Esophagus squamous epithelium (tissue), 5 donors: ENCODE measurements at regions not wholly inside any gene's neighbourhood (a gene's known extent, or its start where the extent isn't known, plus 50 kb on each side); places are given as distances from the start of the nearest gene placed in this dataset.
"Not testable (repeated sequence)": the region's sequence is repeated elsewhere in the genome, so short reads cannot be mapped to it uniquely, and the experiment has no call there.

ENCODE experiments used
- DNase-seq: peaks from one replicate; lab custom pipeline; 2025; lab: John Stamatoyannopoulos, UW
- H3K27ac ChIP-seq, 4 donors: fragments of 200-600 bp; sonication (generic); one replicate each; pipeline ENCODE4 v1.5.1; 2016 to 2019; ENCODE audit warnings: mild to moderate bottlenecking in 1 of 4
- H3K27me3 ChIP-seq, 4 donors: fragments of 200-600 bp; sonication (generic); 1 replicate in 3 of 4; 2 replicates in 1 of 4; pipeline versions ENCODE4 v1.5.1 to v1.6.0; 2017 to 2021; ENCODE audit warnings: antibody characterized with exemption in 1 of 4
- H3K36me3 ChIP-seq, 3 donors: fragments of 200-600 bp; sonication (generic); one replicate each; pipeline ENCODE4 v1.5.1; 2016 to 2019
- H3K4me1 ChIP-seq, 3 donors: fragments of 200-600 bp; sonication (generic); one replicate each; pipeline ENCODE4 v1.5.1; 2017 to 2019
- H3K4me3 ChIP-seq, 4 donors: fragments of 200-600 bp; sonication (generic); 1 replicate in 3 of 4; 2 replicates in 1 of 4; pipeline ENCODE4 v1.5.1; 2016 to 2019; ENCODE audit warnings: mild to moderate bottlenecking in 2 of 4, moderate library complexity in 1 of 4
- H3K9me3 ChIP-seq, 3 donors: fragments of 200-600 bp; sonication (generic); one replicate each; pipeline ENCODE4 v1.5.1; 2016 to 2019
- POLR2A ChIP-seq, 4 donors: fragments of 450-650 bp; IDR thresholded peaks; one replicate each; pipeline ENCODE4 v1.6.1; 2017; ENCODE audit warnings: antibody characterized with exemption in 4 of 4, mild to moderate bottlenecking in 4 of 4, moderate library complexity in 3 of 4
- WGBS, 2 donors: methylation state at CpG; one replicate each; pipeline ENCODE4 v1.1.5; 2018; 5-methylcytosine and 5-hydroxymethylcytosine counted together
- intact Hi-C: fragments of 100-400 bp; cut with DNase I; formaldehyde crosslinking; loops from one replicate; pipeline ENCODE4 v1.15.0; 2022
- TF ChIP-seq, protein P1 (sequence below), 6 experiments: fragments of 450-650 bp in 4 of 6; fragments of 200-600 bp in 2 of 6; sonication (generic) in 2 of 6; IDR thresholded peaks; one replicate each; pipeline ENCODE4 v1.5.1; 2016 to 2019; ENCODE audit warnings: antibody characterized with exemption in 6 of 6, mild to moderate bottlenecking in 4 of 6, moderate library complexity in 4 of 6
- donor health status: DM: yes; HTN: yes; CAD: no.

DNA sequence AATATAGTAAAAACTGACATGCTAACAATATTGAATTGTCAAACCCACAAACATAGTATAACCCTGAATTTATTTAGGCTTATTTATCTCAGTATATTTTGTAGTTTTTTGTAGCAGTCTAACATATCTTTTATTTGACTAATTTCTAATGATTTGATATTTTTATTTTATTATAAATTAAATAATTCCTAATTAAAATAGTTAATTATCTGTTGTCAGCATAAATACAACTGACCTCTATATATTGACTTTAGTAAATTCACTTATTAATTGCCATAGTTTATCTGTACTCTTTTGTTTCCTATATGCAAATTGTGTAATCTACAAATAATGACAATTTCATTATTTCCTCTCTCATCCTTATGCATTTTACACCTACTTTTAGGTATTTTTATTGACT, 215.1 kb upstream of the KIF2A start:
- no peak for DNase-seq
- intact Hi-C loops = no loop called here
- no peaks in the 10 kb centered on the region for H3K9me3 ChIP-seq

DNA sequence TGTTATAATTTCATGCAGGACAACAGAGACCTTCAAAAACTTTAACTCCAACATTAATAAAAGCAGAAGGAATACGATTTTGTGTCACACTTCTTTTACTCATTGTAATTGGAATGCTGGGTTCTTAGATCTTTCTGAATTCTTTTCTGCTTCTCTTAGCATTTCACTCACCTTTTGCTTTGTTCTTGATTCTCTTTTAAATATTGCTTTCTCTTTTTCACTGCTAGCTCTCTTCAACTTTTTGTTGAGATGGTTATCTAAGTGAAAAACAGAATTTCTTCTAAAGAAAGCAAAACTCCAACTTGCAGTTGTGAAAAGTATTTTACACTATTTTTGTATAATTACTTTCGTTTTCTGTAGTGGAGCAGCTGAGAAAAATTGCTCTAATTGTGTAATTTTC, 212.6 kb upstream of the KIF2A start:
- intact Hi-C loops = no loop called here
- H3K27ac ChIP-seq = no peak overlapping the region
- WGBS, 2 donors = 20 to 26% methylated on average over 2 of the region's 2 CpGs

More for the DNA sequence above, 215.1 kb upstream of the KIF2A start:
- Histone ChIP-seq H3K4me3 (no peak overlapping the region), H3K4me1 (peaks cover 0 to 8% (median 5%) of the 10 kb centered on the region in 3 donors), H3K27me3 (no peaks in the 10 kb centered on the region), H3K27ac (no peak overlapping the region), H3K36me3 (no peaks in the 10 kb centered on the region)
- no peak for TF ChIP-seq POLR2A (IDR thresholded peaks at IDR 0.05)
- TF ChIP-seq, protein P1, sequence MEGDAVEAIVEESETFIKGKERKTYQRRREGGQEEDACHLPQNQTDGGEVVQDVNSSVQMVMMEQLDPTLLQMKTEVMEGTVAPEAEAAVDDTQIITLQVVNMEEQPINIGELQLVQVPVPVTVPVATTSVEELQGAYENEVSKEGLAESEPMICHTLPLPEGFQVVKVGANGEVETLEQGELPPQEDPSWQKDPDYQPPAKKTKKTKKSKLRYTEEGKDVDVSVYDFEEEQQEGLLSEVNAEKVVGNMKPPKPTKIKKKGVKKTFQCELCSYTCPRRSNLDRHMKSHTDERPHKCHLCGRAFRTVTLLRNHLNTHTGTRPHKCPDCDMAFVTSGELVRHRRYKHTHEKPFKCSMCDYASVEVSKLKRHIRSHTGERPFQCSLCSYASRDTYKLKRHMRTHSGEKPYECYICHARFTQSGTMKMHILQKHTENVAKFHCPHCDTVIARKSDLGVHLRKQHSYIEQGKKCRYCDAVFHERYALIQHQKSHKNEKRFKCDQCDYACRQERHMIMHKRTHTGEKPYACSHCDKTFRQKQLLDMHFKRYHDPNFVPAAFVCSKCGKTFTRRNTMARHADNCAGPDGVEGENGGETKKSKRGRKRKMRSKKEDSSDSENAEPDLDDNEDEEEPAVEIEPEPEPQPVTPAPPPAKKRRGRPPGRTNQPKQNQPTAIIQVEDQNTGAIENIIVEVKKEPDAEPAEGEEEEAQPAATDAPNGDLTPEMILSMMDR (IDR thresholded peaks at IDR 0.05) = no peak

DNA sequence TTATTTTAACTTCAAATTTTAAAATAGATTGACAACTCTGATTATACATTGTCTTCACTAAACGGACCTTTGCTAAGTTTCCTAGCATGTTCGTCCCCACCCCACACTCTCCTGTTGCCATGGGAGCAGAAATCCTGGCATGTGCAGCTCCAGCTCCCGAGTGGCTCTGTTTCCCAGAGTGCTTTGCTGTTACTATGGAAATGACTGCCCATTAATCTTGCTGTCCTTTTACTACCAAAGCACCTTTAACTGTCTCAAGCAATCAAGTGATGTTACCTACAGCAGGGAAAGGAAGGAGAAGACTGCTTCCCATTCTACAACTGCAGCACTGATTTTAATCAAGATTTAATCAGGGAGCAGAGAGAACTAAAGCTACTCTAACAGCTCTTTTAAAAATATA, 212.0 kb upstream of the KIF2A start:
- no peak for DNase-seq
- intact Hi-C loops = no loop called here
- Histone ChIP-seq H3K27ac (no peak overlapping the region), H3K36me3 (no peaks in the 10 kb centered on the region), H3K4me1 (peaks cover 0 to 8% (median 5%) of the 10 kb centered on the region in 3 donors), H3K9me3 (no peaks in the 10 kb centered on the region), H3K4me3 (peak overlapping the region in 1 of 4 donors; percentile 39), H3K27me3 (no peaks in the 10 kb centered on the region)
- TF ChIP-seq, protein P1 (IDR thresholded peaks at IDR 0.05) = no peak
- TF ChIP-seq POLR2A (IDR thresholded peaks at IDR 0.05) = no peak
- 0 to 2% methylated on average over 3 of the region's 3 CpGs for WGBS, 2 donors

More for the DNA sequence above, 212.6 kb upstream of the KIF2A start:
- TF ChIP-seq POLR2A (IDR thresholded peaks at IDR 0.05) = no peak
- TF ChIP-seq, protein P1 (IDR thresholded peaks at IDR 0.05) = no peak
- Histone ChIP-seq H3K4me3 (peak overlapping the region in 1 of 4 donors; percentile 39), H3K4me1 (peaks cover 0 to 8% (median 5%) of the 10 kb centered on the region in 3 donors), H3K36me3 (no peaks in the 10 kb centered on the region), H3K9me3 (no peaks in the 10 kb centered on the region), H3K27me3 (no peaks in the 10 kb centered on the region)
- no peak for DNase-seq

DNA sequence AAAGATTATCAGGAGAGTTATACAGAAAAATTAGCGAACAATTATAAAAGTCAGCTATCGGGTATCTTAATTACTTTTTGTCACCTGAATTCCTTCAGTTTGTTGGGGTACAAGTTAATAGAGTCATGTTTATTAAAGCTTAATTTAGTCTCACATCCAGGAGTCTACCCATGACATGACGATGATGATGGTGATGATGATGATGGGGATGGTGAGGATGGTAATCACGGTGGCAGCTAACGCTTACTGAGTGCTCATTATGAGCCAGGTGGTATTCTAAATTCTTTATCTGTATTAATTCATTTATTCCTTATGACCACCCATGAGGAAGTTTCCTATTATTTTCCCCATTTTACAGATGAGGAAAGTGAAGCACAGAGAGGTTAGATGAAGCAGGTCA, 208.6 kb upstream of the KIF2A start:
- Histone ChIP-seq H3K27me3 (no peaks in the 10 kb centered on the region), H3K4me3 (no peak overlapping the region), H3K36me3 (no peaks in the 10 kb centered on the region), H3K27ac (no peak overlapping the region), H3K9me3 (no peaks in the 10 kb centered on the region), H3K4me1 (peaks cover 0 to 12% (median 5%) of the 10 kb centered on the region in 3 donors)
- intact Hi-C loops = no loop called here
- DNase-seq = no peak
- TF ChIP-seq, protein P1 (IDR thresholded peaks at IDR 0.05) = no peak
- TF ChIP-seq POLR2A (IDR thresholded peaks at IDR 0.05) = no peak
- 95% methylated on average over 5 of the region's 5 CpGs for WGBS, 2 donors

DNA sequence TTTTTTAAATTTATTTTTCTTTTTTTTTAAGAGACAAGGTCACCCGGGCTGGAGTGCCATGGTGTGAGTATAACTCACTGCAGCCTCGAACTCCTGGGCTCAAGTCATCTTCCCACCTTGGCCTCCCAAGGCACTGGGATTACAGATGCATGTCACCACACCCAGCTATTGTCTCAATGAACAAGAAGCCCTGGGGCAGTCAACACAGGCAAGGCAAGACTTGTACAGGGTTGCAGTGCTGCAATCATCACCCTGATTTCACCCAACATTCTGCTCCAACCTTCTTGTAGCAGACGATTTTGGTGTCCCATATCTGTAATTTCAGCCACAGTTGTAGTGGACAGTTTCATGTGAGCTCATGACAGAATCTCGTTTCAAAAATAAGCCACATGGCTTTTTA, 205.8 kb upstream of the KIF2A start:
- intact Hi-C loops = no loop called here
- Histone ChIP-seq H3K27me3 (no peaks in the 10 kb centered on the region), H3K36me3 (no peaks in the 10 kb centered on the region), H3K9me3 (no peaks in the 10 kb centered on the region), H3K4me1 (peaks cover 0 to 4% (median 0%) of the 10 kb centered on the region in 3 donors), H3K4me3 (no peak overlapping the region), H3K27ac (no peak overlapping the region)
- no peak for DNase-seq
- 46 to 55% methylated on average over 4 of the region's 4 CpGs for WGBS, 2 donors
- TF ChIP-seq POLR2A (IDR thresholded peaks at IDR 0.05) = no peak
- TF ChIP-seq, protein P1 (IDR thresholded peaks at IDR 0.05) = no peak

DNA sequence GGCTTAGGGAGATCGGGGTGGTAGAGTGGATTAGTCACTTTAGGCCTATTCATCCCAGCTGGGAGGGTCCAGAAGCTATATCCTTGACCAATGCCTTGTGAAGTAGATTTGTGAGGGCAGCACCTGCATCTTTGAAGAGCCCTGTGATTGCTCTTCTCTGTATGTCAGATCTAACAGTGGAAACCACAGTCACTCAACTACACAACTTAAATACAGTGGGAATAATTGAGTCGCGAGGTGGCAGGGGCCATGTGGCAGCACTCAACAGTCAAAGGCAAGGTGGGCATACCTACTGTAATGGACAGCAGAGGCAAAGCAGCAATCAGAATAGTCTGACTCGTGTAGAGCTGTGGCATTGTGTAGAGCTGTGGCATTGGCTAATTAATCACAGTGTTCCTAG, 202.1 kb upstream of the KIF2A start:
- intact Hi-C loops, H3K4me1 ChIP-seq, H3K36me3 ChIP-seq, DNase-seq, H3K27me3 ChIP-seq, H3K27ac ChIP-seq, H3K9me3 ChIP-seq, H3K4me3 ChIP-seq: not testable (repeated sequence)
- WGBS, 2 donors = 65 to 83% methylated on average over 2 to 4 of the region's 4 CpGs
